Endothelial cell of umbilical vein (primary cell): ENCODE measurements at regions not wholly inside any gene's neighbourhood (a gene's known extent, or its start where the extent isn't known, plus 50 kb on each side); places are given as distances from the start of the nearest gene placed in this dataset.

ENCODE experiments used
- CTCF ChIP-seq, 2 donors: IDR thresholded peaks; 1 replicate in 1 of 2; 2 replicates in 1 of 2; pipeline ENCODE4 v1.5.1; 2011; ENCODE audit warnings: low read length in 2 of 2, mild to moderate bottlenecking in 2 of 2, moderate library complexity in 2 of 2, control low read depth in 1 of 2, inconsistent platforms in 1 of 2, low read depth in 1 of 2; ENCODE audit not compliant: insufficient read depth in 1 of 2; ENCODE audit errors: extremely low read depth in 1 of 2
- FOS ChIP-seq: IDR thresholded peaks from 2 replicates; pipeline ENCODE4 v1.6.1; 2011; ENCODE audit warnings: mild to moderate bottlenecking, low read length, moderate library complexity, borderline replicate concordance; ENCODE audit not compliant: insufficient read depth
- POLR2A ChIP-seq: IDR thresholded peaks from 2 replicates; pipeline ENCODE4 v1.6.1; 2012; ENCODE audit warnings: low read depth, mild to moderate bottlenecking, control low read depth, low read length
- POLR2AphosphoS5 ChIP-seq: IDR thresholded peaks from 2 replicates; pipeline ENCODE4 v1.6.1; 2012; ENCODE audit warnings: low read depth, mild to moderate bottlenecking, control low read depth, low read length, moderate library complexity; ENCODE audit not compliant: insufficient read depth

- TF ChIP-seq POLR2AphosphoS5 (no peak), CTCF (IDR thresholded peaks at IDR 0.05; ENCODE audit: extremely low read depth in 1 of 2, insufficient read depth in 1 of 2, low read depth in 1 of 2, low read length in 2 of 2) (no peak), POLR2A (no peak), FOS (no peak)
Observed at GRCh38 chr15:69990566-69991421, 106.9 kb downstream of the TLE3 start.
